Activated CD8-positive, alpha-beta memory T cell treated with anti-CD3 and anti-CD28 coated beads for 48 hours (primary cell): ENCODE measurements at regions not wholly inside any gene's neighbourhood (a gene's known extent, or its start where the extent isn't known, plus 50 kb on each side); places are given as distances from the start of the nearest gene placed in this dataset.
"Not testable (repeated sequence)": the region's sequence is repeated elsewhere in the genome, so short reads cannot be mapped to it uniquely, and the experiment has no call there.

ENCODE experiments used
- DNase-seq, 3 experiments: peaks; one replicate each; pipeline ENCODE4 v3.0.0-alpha.2; 2020; ENCODE audit warnings: low read depth in 2 of 3, low spot score in 2 of 3

GRCh38 chr5:87042554-87042953, 225.1 kb upstream of the RASA1 start:
- no peak for DNase-seq

GRCh38 chr5:87048156-87048555, 219.5 kb upstream of the RASA1 start:
- no peak for DNase-seq

GRCh38 chr5:87049012-87049411, 218.7 kb upstream of the RASA1 start:
- DNase-seq, result not testable (repeated sequence)

GRCh38 chr5:87051502-87052113, 216.1 kb upstream of the RASA1 start:
- DNase-seq, result no peak

GRCh38 chr5:87053146-87053545, 214.5 kb upstream of the RASA1 start:
- DNase-seq, result no peak

- DNase-seq, result no peak
Observed at GRCh38 chr5:87054821-87055220, 212.9 kb upstream of the RASA1 start.

GRCh38 chr5:87061046-87061445, 206.6 kb upstream of the RASA1 start:
- DNase-seq, result no peak

GRCh38 chr5:87069311-87069710, 198.4 kb upstream of the RASA1 start:
- no peak for DNase-seq

- DNase-seq, result no peak
Observed at GRCh38 chr5:87069974-87070608, 197.6 kb upstream of the RASA1 start.

- DNase-seq, result no peak
Observed at GRCh38 chr5:87074072-87074471, 193.6 kb upstream of the RASA1 start.

- no peak for DNase-seq
Observed at GRCh38 chr5:87074934-87075541, 192.6 kb upstream of the RASA1 start.

- DNase-seq, result no peak
Observed at GRCh38 chr5:87076411-87076810, 191.3 kb upstream of the RASA1 start.

GRCh38 chr5:87076931-87077330, 190.8 kb upstream of the RASA1 start:
- DNase-seq, result no peak

GRCh38 chr5:87079219-87079618, 188.5 kb upstream of the RASA1 start:
- DNase-seq, result no peak

GRCh38 chr5:87081016-87081415, 186.7 kb upstream of the RASA1 start:
- no peak for DNase-seq

GRCh38 chr5:87081511-87082372, 185.9 kb upstream of the RASA1 start:
- no peak for DNase-seq

- DNase-seq, result no peak
Observed at GRCh38 chr5:87094347-87094746, 173.3 kb upstream of the RASA1 start.

GRCh38 chr5:87094833-87095232, 172.8 kb upstream of the RASA1 start:
- no peak for DNase-seq

- DNase-seq, result no peak
Observed at GRCh38 chr5:87095787-87096186, 171.9 kb upstream of the RASA1 start.

GRCh38 chr5:87097664-87098063, 170.0 kb upstream of the RASA1 start:
- no peak for DNase-seq

- DNase-seq, result no peak
Observed at GRCh38 chr5:87099291-87099839, 168.3 kb upstream of the RASA1 start.
